CD14-positive monocyte (primary cell): ENCODE measurements at regions not wholly inside any gene's neighbourhood (a gene's known extent, or its start where the extent isn't known, plus 50 kb on each side); places are given as distances from the start of the nearest gene placed in this dataset.

Experiments used
- DNase-seq, 3 donors: peaks; one replicate each; pipeline ENCODE4 v3.0.0-alpha.2; 2011 to 2022
- H2AFZ ChIP-seq: 2 replicates; pipeline ENCODE4 v1.6.0; 2012; ENCODE audit warnings: mild to moderate bottlenecking, low read depth, low read length, inconsistent platforms; ENCODE audit not compliant: insufficient read depth, poor library complexity, severe bottlenecking
- H3K27ac ChIP-seq, 2 donors: 1 replicate in 1 of 2; 2 replicates in 1 of 2; pipeline ENCODE4 v1.5.1; 2012 to 2013; ENCODE audit warnings: low read length in 2 of 2, control low read depth in 1 of 2, inconsistent platforms in 1 of 2, low read depth in 1 of 2, mild to moderate bottlenecking in 1 of 2
- H3K27me3 ChIP-seq, 2 donors: one replicate each; pipeline versions ENCODE4 v1.6.0 to v1.6.1; 2011 to 2013; ENCODE audit warnings: low read length in 2 of 2; ENCODE audit not compliant: control insufficient read depth in 2 of 2, insufficient read depth in 2 of 2
- H3K36me3 ChIP-seq, 2 donors: replicated peaks in 1 of 2; 1 replicate in 1 of 2; 2 replicates in 1 of 2; pipeline versions ENCODE4 v1.5.1 to v1.6.1; 2012 to 2013; ENCODE audit warnings: low read length in 2 of 2, control low read depth in 1 of 2, inconsistent platforms in 1 of 2, mild to moderate bottlenecking in 1 of 2; ENCODE audit not compliant: insufficient read depth in 2 of 2, control insufficient read depth in 1 of 2
- H3K4me1 ChIP-seq, 2 donors: 1 replicate in 1 of 2; 2 replicates in 1 of 2; pipeline versions ENCODE4 v1.5.1 to v1.6.1; 2012 to 2013; ENCODE audit warnings: low read length in 2 of 2, control low read depth in 1 of 2, inconsistent platforms in 1 of 2, mild to moderate bottlenecking in 1 of 2, moderate library complexity in 1 of 2; ENCODE audit not compliant: insufficient read depth in 2 of 2, control insufficient read depth in 1 of 2
- H3K4me2 ChIP-seq: replicated peaks from 2 replicates; pipeline ENCODE3; 2012; ENCODE audit warnings: low read length, moderate library complexity, mild to moderate bottlenecking; ENCODE audit not compliant: poor library complexity, severe bottlenecking; ENCODE audit errors: extremely low read depth
- H3K4me3 ChIP-seq, 3 experiments: fragments of 200-600 bp in 1 of 3; sonication (generic) in 1 of 3; replicated peaks in 1 of 3; 1 replicate in 2 of 3; 2 replicates in 1 of 3; pipeline ENCODE4 v1.5.1; 2011 to 2013; ENCODE audit warnings: low read length in 3 of 3, mild to moderate bottlenecking in 3 of 3, control low read depth in 2 of 3, low read depth in 2 of 3, inconsistent platforms in 1 of 3, moderate library complexity in 1 of 3
- H3K79me2 ChIP-seq: 2 replicates; pipeline ENCODE4 v1.6.0; 2012; ENCODE audit warnings: mild to moderate bottlenecking, control low read depth, inconsistent platforms, low read length, moderate library complexity; ENCODE audit not compliant: insufficient read depth
- H3K9ac ChIP-seq: 2 replicates; pipeline ENCODE4 v1.6.0; 2017; ENCODE audit warnings: low read length, mild to moderate bottlenecking; ENCODE audit not compliant: insufficient read depth, poor library complexity, severe bottlenecking
- H3K9me3 ChIP-seq, 2 donors: replicated peaks in 1 of 2; 1 replicate in 1 of 2; 2 replicates in 1 of 2; pipeline versions ENCODE4 v1.5.1 to v1.6.1; 2012 to 2013; ENCODE audit warnings: low read length in 2 of 2, control low read depth in 1 of 2; ENCODE audit not compliant: control insufficient read depth in 1 of 2, insufficient read depth in 1 of 2
- H4K20me1 ChIP-seq: 2 replicates; pipeline ENCODE4 v1.6.0; 2012; ENCODE audit warnings: mild to moderate bottlenecking, low read length, control low read depth, moderate library complexity; ENCODE audit not compliant: insufficient read depth
- H3K27ac Mint-ChIP-seq, 7 donors: one replicate each; pipeline ENCODE4 v1.8.0; 2020; ENCODE audit warnings: mild to moderate bottlenecking in 7 of 7, mixed read lengths in 7 of 7, moderate library complexity in 6 of 7, inconsistent platforms in 2 of 7
- H3K27me3 Mint-ChIP-seq, 3 donors: one replicate each; pipeline ENCODE4 v1.8.0; 2021 to 2022; ENCODE audit warnings: low read depth in 3 of 3, mild to moderate bottlenecking in 3 of 3, mixed read lengths in 3 of 3, moderate library complexity in 3 of 3, inconsistent platforms in 1 of 3
- H3K36me3 Mint-ChIP-seq, 2 donors: one replicate each; pipeline ENCODE4 v1.8.0; 2020; ENCODE audit warnings: mixed read lengths in 2 of 2, inconsistent platforms in 1 of 2, mild to moderate bottlenecking in 1 of 2
- H3K4me1 Mint-ChIP-seq: one replicate; pipeline ENCODE4 v1.8.0; 2020; ENCODE audit warnings: mild to moderate bottlenecking, mixed read lengths
- H3K4me3 Mint-ChIP-seq, 2 donors: one replicate each; pipeline ENCODE4 v1.8.0; 2020; ENCODE audit warnings: mild to moderate bottlenecking in 2 of 2, mixed read lengths in 2 of 2, moderate library complexity in 1 of 2
- H3K9me3 Mint-ChIP-seq, 7 donors: one replicate each; pipeline ENCODE4 v1.8.0; 2020 to 2022; ENCODE audit warnings: mixed read lengths in 7 of 7, mild to moderate bottlenecking in 6 of 7, moderate library complexity in 6 of 7, inconsistent platforms in 2 of 7
- WGBS: methylation state at CpG from one replicate; pipeline ENCODE4 v1.1.5; 2013; ENCODE audit warnings: missing lambda C conversion rate; ENCODE audit not compliant: insufficient coverage; 5-methylcytosine and 5-hydroxymethylcytosine counted together
- intact Hi-C, 2 donors: fragments of 100-400 bp; cut with micrococcal nuclease; formaldehyde crosslinking; loops; one replicate each; pipeline versions ENCODE4 v1.15.0 to v1.15.1; 2023
- TF ChIP-seq, protein P1 (sequence below): fragments of 200-600 bp; IDR thresholded peaks from one replicate; pipeline ENCODE4 v1.8.0; 2022; ENCODE audit warnings: antibody characterized with exemption, mild to moderate bottlenecking

DNA sequence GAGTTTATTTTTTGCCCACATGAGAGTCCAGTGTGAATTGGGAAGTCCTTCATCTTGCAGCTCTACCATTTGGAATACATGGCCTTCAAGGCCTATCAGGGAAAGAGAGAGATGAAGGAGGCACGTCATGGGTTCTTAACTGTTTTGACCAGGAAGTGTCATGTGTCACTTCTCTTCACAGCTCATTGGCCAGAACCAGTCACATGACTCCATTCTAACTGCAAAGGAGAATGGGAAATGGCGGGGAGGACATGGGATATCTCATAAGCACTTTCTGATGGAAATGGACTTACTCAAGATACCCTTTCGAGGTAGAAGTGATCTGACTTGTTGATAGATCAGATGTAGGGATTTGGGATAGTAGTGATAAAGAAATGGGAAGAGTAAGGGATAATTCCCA lies 57.9 kb upstream of the CES5A start:
- Histone ChIP-seq H3K79me2 (no peaks in the 10 kb centered on the region), H3K4me2 (no peak overlapping the region), H3K27me3 (peaks cover 0 to 3% of the 10 kb centered on the region in 2 donors), H3K9me3 (no peaks in the 10 kb centered on the region), H3K27ac (no peak overlapping the region), H3K4me1 (no peaks in the 10 kb centered on the region), H2AFZ (no peak overlapping the region), H3K36me3 (no peaks in the 10 kb centered on the region), H4K20me1 (no peaks in the 10 kb centered on the region), H3K9ac (no peak overlapping the region), H3K4me3 (no peak overlapping the region)
- intact Hi-C loops: no loop called here
- H3K9me3 Mint-ChIP-seq: peaks cover 0 to 7% (median 5%) of the 10 kb centered on the region in 7 donors
- H3K4me1 Mint-ChIP-seq: no peaks in the 10 kb centered on the region
- DNase-seq: no peak
- TF ChIP-seq, protein P1, sequence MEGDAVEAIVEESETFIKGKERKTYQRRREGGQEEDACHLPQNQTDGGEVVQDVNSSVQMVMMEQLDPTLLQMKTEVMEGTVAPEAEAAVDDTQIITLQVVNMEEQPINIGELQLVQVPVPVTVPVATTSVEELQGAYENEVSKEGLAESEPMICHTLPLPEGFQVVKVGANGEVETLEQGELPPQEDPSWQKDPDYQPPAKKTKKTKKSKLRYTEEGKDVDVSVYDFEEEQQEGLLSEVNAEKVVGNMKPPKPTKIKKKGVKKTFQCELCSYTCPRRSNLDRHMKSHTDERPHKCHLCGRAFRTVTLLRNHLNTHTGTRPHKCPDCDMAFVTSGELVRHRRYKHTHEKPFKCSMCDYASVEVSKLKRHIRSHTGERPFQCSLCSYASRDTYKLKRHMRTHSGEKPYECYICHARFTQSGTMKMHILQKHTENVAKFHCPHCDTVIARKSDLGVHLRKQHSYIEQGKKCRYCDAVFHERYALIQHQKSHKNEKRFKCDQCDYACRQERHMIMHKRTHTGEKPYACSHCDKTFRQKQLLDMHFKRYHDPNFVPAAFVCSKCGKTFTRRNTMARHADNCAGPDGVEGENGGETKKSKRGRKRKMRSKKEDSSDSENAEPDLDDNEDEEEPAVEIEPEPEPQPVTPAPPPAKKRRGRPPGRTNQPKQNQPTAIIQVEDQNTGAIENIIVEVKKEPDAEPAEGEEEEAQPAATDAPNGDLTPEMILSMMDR: no peak
- no peak overlapping the region for H3K27ac Mint-ChIP-seq
- WGBS: no CpG with 5 or more reads among the region's 3 CpGs
- no peak overlapping the region for H3K4me3 Mint-ChIP-seq
- H3K36me3 Mint-ChIP-seq: no peaks in the 10 kb centered on the region
- H3K27me3 Mint-ChIP-seq: peaks cover 0 to 3% (median 2%) of the 10 kb centered on the region in 3 donors

GRCh38 chr16:55930036-55930435 lies 54.9 kb upstream of the CES5A start:
- Mint-ChIP-seq H3K4me3 (no peak overlapping the region), H3K9me3 (peaks cover 0 to 8% (median 5%) of the 10 kb centered on the region in 7 donors), H3K27me3 (peaks cover 6 to 9% (median 7%) of the 10 kb centered on the region in 3 donors), H3K27ac (no peak overlapping the region), H3K36me3 (no peaks in the 10 kb centered on the region), H3K4me1 (no peaks in the 10 kb centered on the region)
- intact Hi-C loops: no loop called here
- H3K27me3 ChIP-seq: no peaks in the 10 kb centered on the region
- TF ChIP-seq, protein P1: no peak
- H3K79me2 ChIP-seq: no peaks in the 10 kb centered on the region
- H3K4me3 ChIP-seq: no peak overlapping the region
- WGBS: no CpG with 5 or more reads among the region's 2 CpGs
- no peaks in the 10 kb centered on the region for H4K20me1 ChIP-seq
- DNase-seq: no peak
- no peaks in the 10 kb centered on the region for H3K9me3 ChIP-seq
- no peaks in the 10 kb centered on the region for H3K4me1 ChIP-seq
- H2AFZ ChIP-seq: no peak overlapping the region
- no peak overlapping the region for H3K4me2 ChIP-seq
- no peak overlapping the region for H3K27ac ChIP-seq
- H3K9ac ChIP-seq: no peak overlapping the region
- H3K36me3 ChIP-seq: no peaks in the 10 kb centered on the region
